IMR-90 (cell line): ENCODE measurements at regions not wholly inside any gene's neighbourhood (a gene's known extent, or its start where the extent isn't known, plus 50 kb on each side); places are given as distances from the start of the nearest gene placed in this dataset.

Experiments used
- ATAC-seq: fragments of 200-7000 bp; cut with Tn5 transposase; 2 replicates; pipeline ENCODE4 v1.9.1; 2020; ENCODE audit warnings: low read depth, mild to moderate bottlenecking, moderate library complexity
- BruUV-seq: library from RNA; stranded (reverse); fragments of 400-500 nt; replicated peaks from 2 replicates; lab custom pipeline; 2021; lab: Mats Ljungman, UMichigan
- CTCF ChIA-PET: fragments of 300-600 bp; formaldehyde crosslinking; extraction: SDS; loops from one replicate; lab custom pipeline; 2021; ENCODE audit warnings: antibody characterized with exemption; lab: Yijun Ruan, JAX
- POLR2A ChIA-PET: fragments of 300-600 bp; sonication (Branson Sonifier 250); formaldehyde crosslinking; loops from one replicate; lab custom pipeline; 2022; ENCODE audit warnings: antibody characterized with exemption; ENCODE audit not compliant: unreplicated experiment; lab: Charles Lee
- DNase-seq: peaks from one replicate; pipeline ENCODE4 v3.0.0; 2013
- H2AFZ ChIP-seq: replicated peaks from 2 replicates; pipeline ENCODE3; 2013; ENCODE audit warnings: low read length, mild to moderate bottlenecking; ENCODE audit not compliant: poor library complexity
- H2AK5ac ChIP-seq: 2 replicates; pipeline ENCODE4 v1.6.1; 2013; ENCODE audit warnings: low read depth, low read length, inconsistent platforms
- H2AK9ac ChIP-seq: replicated peaks from 2 replicates; pipeline ENCODE3; 2013; ENCODE audit warnings: mild to moderate bottlenecking, low read depth, low read length, moderate library complexity; ENCODE audit not compliant: poor library complexity
- H2BK120ac ChIP-seq: 2 replicates; pipeline ENCODE4 v1.6.1; 2013; ENCODE audit warnings: low read depth, low read length, inconsistent platforms
- H2BK15ac ChIP-seq: 3 replicates; pipeline ENCODE4 v1.6.1; 2013; ENCODE audit warnings: low read depth, low read length, inconsistent platforms
- H2BK20ac ChIP-seq: 2 replicates; pipeline ENCODE4 v1.6.1; 2013; ENCODE audit warnings: low read depth, mild to moderate bottlenecking, inconsistent platforms, low read length, moderate library complexity
- H2BK5ac ChIP-seq: 2 replicates; pipeline ENCODE4 v1.6.1; 2013; ENCODE audit warnings: mild to moderate bottlenecking, low read depth, low read length, inconsistent platforms; ENCODE audit not compliant: poor library complexity, severe bottlenecking
- H3K14ac ChIP-seq: replicated peaks from 2 replicates; pipeline ENCODE4 v1.6.1; 2013; ENCODE audit warnings: low read depth, low read length, inconsistent platforms
- H3K18ac ChIP-seq: 2 replicates; pipeline ENCODE4 v1.6.1; 2013; ENCODE audit warnings: low read depth, low read length, control low read depth
- H3K23ac ChIP-seq: 2 replicates; pipeline ENCODE4 v1.6.1; 2013; ENCODE audit warnings: low read depth, low read length, inconsistent platforms
- H3K27ac ChIP-seq: 2 replicates; pipeline ENCODE4 v1.5.1; 2013; ENCODE audit warnings: mild to moderate bottlenecking, control low read depth, low read length; ENCODE audit not compliant: insufficient read depth
- H3K27me3 ChIP-seq: 2 replicates; pipeline ENCODE4 v1.6.1; 2013; ENCODE audit warnings: low read length; ENCODE audit not compliant: control insufficient read depth, insufficient read depth
- H3K36me3 ChIP-seq: 2 replicates; pipeline ENCODE4 v1.6.1; 2013; ENCODE audit warnings: low read length, mixed read lengths; ENCODE audit not compliant: control insufficient read depth, insufficient read depth
- H3K4ac ChIP-seq: 2 replicates; pipeline ENCODE4 v1.6.1; 2013; ENCODE audit warnings: low read depth, low read length, inconsistent platforms
- H3K4me1 ChIP-seq: 2 replicates; pipeline ENCODE4 v1.6.1; 2013; ENCODE audit warnings: low read length, mixed read lengths; ENCODE audit not compliant: control insufficient read depth, insufficient read depth
- H3K4me2 ChIP-seq: 2 replicates; pipeline ENCODE4 v1.6.1; 2013; ENCODE audit warnings: low read depth, mild to moderate bottlenecking, control low read depth, low read length, moderate library complexity
- H3K4me3 ChIP-seq: 2 replicates; pipeline ENCODE4 v1.5.1; 2013; ENCODE audit warnings: low read depth, mild to moderate bottlenecking, control low read depth, low read length, moderate library complexity; ENCODE audit not compliant: insufficient read depth
- H3K56ac ChIP-seq: 2 replicates; pipeline ENCODE4 v1.6.1; 2013; ENCODE audit warnings: low read length, inconsistent platforms; ENCODE audit not compliant: insufficient read depth; ENCODE audit errors: extremely low read depth
- H3K79me1 ChIP-seq, 2 experiments: 2 replicates each; pipeline ENCODE4 v1.6.1; 2013; ENCODE audit warnings: low read length in 2 of 2, inconsistent platforms in 1 of 2, low read depth in 1 of 2
- H3K9ac ChIP-seq: 2 replicates; pipeline ENCODE4 v1.6.1; 2013; ENCODE audit warnings: low read depth, low read length, control low read depth
- H3K9me1 ChIP-seq: 2 replicates; pipeline ENCODE4 v1.6.1; 2013; ENCODE audit warnings: low read length, inconsistent platforms; ENCODE audit not compliant: insufficient read depth
- H3K9me3 ChIP-seq: 2 replicates; pipeline ENCODE4 v1.6.1; 2013; ENCODE audit warnings: low read length; ENCODE audit not compliant: control insufficient read depth, insufficient read depth
- H4K20me1 ChIP-seq: 2 replicates; pipeline ENCODE4 v1.6.1; 2013; ENCODE audit warnings: low read length, inconsistent platforms; ENCODE audit not compliant: insufficient read depth
- H4K5ac ChIP-seq: 2 replicates; pipeline ENCODE4 v1.6.1; 2013; ENCODE audit warnings: mild to moderate bottlenecking, low read depth, low read length, control low read depth
- H4K8ac ChIP-seq, 2 experiments: 2 replicates each; pipeline ENCODE4 v1.6.1; 2013; ENCODE audit warnings: low read depth in 2 of 2, low read length in 2 of 2, control low read depth in 1 of 2, inconsistent platforms in 1 of 2
- H4K91ac ChIP-seq: 2 replicates; pipeline ENCODE4 v1.6.1; 2013; ENCODE audit warnings: low read depth, low read length, inconsistent platforms; ENCODE audit not compliant: insufficient read depth
- BHLHE40 ChIP-seq: fragments of 150-350 bp; IDR thresholded peaks from 2 replicates; pipeline ENCODE4 v1.6.1; 2016; ENCODE audit warnings: mild to moderate bottlenecking, low read depth, low read length
- FOS ChIP-seq: fragments of 150-350 bp; IDR thresholded peaks from 2 replicates; pipeline ENCODE4 v1.6.1; 2016; ENCODE audit warnings: low read depth, low read length
- MAFK ChIP-seq: IDR thresholded peaks from 2 replicates; pipeline ENCODE4 v1.6.1; 2012; ENCODE audit warnings: low read depth, low read length, improper control_type of control experiment
- MAZ ChIP-seq: IDR thresholded peaks from 2 replicates; pipeline ENCODE4 v1.6.1; 2012; ENCODE audit warnings: low read depth, mild to moderate bottlenecking, low read length, improper control_type of control experiment, moderate library complexity, borderline replicate concordance
- MXI1 ChIP-seq: IDR thresholded peaks from 2 replicates; pipeline ENCODE4 v1.6.1; 2012; ENCODE audit warnings: low read depth, mild to moderate bottlenecking, low read length, moderate library complexity, borderline replicate concordance
- RAD21 ChIP-seq: IDR thresholded peaks from 2 replicates; pipeline ENCODE4 v1.6.1; 2012; ENCODE audit warnings: low read length, improper control_type of control experiment
- RCOR1 ChIP-seq: IDR thresholded peaks from 2 replicates; pipeline ENCODE4 v1.6.1; 2012; ENCODE audit warnings: mild to moderate bottlenecking, low read length, improper control_type of control experiment; ENCODE audit not compliant: insufficient replicate concordance
- RFX5 ChIP-seq: IDR thresholded peaks from 2 replicates; pipeline ENCODE4 v1.8.0; 2012; ENCODE audit warnings: low read depth, mild to moderate bottlenecking, low read length, moderate library complexity
- SMC3 ChIP-seq: fragments of 150-350 bp; IDR thresholded peaks from 2 replicates; pipeline ENCODE4 v1.6.1; 2016; ENCODE audit warnings: low read depth, mild to moderate bottlenecking, antibody characterized with exemption, low read length, moderate library complexity
- WGBS, 2 experiments: methylation state at CpG; one replicate each; pipeline versions ENCODE4 v1.1.5 to v1.1.7; 2013; ENCODE audit warnings: missing lambda C conversion rate in 2 of 2; ENCODE audit not compliant: insufficient read length in 1 of 2; ENCODE audit errors: extremely low coverage in 2 of 2; 5-methylcytosine and 5-hydroxymethylcytosine counted together
- dilution Hi-C: fragments of 300-500 bp; cut with HindIII; formaldehyde crosslinking; loops from one replicate; pipeline ENCODE4 v1.14.3; 2018; ENCODE audit warnings: low sequenced_read_pairs; ENCODE audit not compliant: unreplicated experiment
- in situ Hi-C: fragments of 300-500 bp; cut with MboI; formaldehyde crosslinking; loops from 3 replicates; pipeline ENCODE4 v1.14.3; 2019; ENCODE audit warnings: low sequenced_read_pairs, inconsistent platforms, mixed read lengths
- intact Hi-C: fragments of 100-400 bp; cut with micrococcal nuclease; formaldehyde crosslinking; loops from 2 replicates; pipeline ENCODE4 v1.10.0; 2022
- TF ChIP-seq, protein P1 (sequence below): fragments of 150-350 bp; IDR thresholded peaks from 2 replicates; pipeline ENCODE4 v1.6.1; 2017; ENCODE audit warnings: mild to moderate bottlenecking, antibody characterized with exemption, low read length, low read depth
- TF ChIP-seq, protein P2 (sequence below): fragments of 150-350 bp; IDR thresholded peaks from 2 replicates; pipeline ENCODE4 v1.6.1; 2016; ENCODE audit warnings: low read depth, mild to moderate bottlenecking, low read length, moderate library complexity, borderline replicate concordance
- TF ChIP-seq, protein P3 (sequence below): conservative IDR thresholded peaks from 2 replicates; pipeline ENCODE4 v1.5.1; 2012; ENCODE audit warnings: mild to moderate bottlenecking, low read depth, low read length, improper control_type of control experiment

DNA sequence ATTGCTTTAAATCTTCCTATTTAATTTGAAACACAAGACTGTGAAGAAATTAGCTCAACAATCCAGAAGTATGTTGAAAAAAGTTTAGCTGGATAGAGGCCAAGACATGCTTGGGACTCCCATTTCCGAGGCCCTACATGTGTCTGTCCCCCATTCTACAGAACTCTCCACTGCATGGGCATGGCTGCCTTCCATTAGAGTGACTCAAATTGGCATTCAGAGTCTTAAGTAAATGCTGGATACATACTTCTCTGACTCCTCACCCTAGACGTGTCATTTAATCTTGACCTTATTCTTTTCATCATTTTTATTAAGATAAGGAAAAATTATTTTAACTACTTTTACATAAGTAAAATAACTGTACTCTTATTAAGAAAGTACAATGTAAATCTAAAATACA lies 530.4 kb upstream of the CDH9 start:
- H4K8ac ChIP-seq: no peak overlapping the region
- ChIA-PET POLR2A (no interaction called here), CTCF (no interaction called here)
- H4K20me1 ChIP-seq: no peaks in the 10 kb centered on the region
- H3K36me3 ChIP-seq: no peaks in the 10 kb centered on the region
- H2BK120ac ChIP-seq: no peak overlapping the region
- H4K91ac ChIP-seq: no peak overlapping the region
- no peak overlapping the region for H2BK15ac ChIP-seq
- H2AK9ac ChIP-seq: no peak overlapping the region
- no peak overlapping the region for H3K4ac ChIP-seq
- H3K27me3 ChIP-seq: no peaks in the 10 kb centered on the region
- in situ Hi-C loops (no loop called here), intact Hi-C loops (no loop called here), dilution Hi-C loops (no loop called here)
- H3K18ac ChIP-seq: no peak overlapping the region
- H3K4me3 ChIP-seq: no peak overlapping the region
- H3K23ac ChIP-seq: no peak overlapping the region
- WGBS, 2 experiments: no CpG with 5 or more reads among the region's 2 CpGs
- ATAC-seq: no peak
- no peak overlapping the region for H3K4me2 ChIP-seq
- no peak overlapping the region for H2AFZ ChIP-seq
- no peak for DNase-seq
- no peaks in the 10 kb centered on the region for H3K4me1 ChIP-seq
- H3K9me3 ChIP-seq: peaks cover 2% of the 10 kb centered on the region; the same call in 1 of the 2 replicates
- no peak overlapping the region for H3K14ac ChIP-seq
- no peak overlapping the region for H4K5ac ChIP-seq
- no peaks in the 10 kb centered on the region for H3K79me1 ChIP-seq
- TF ChIP-seq MAFK (no peak), MXI1 (no peak), BHLHE40 (no peak), RAD21 (no peak), MAZ (no peak), FOS (no peak), RFX5 (no peak), SMC3 (no peak), RCOR1 (no peak)
- TF ChIP-seq, protein P1, sequence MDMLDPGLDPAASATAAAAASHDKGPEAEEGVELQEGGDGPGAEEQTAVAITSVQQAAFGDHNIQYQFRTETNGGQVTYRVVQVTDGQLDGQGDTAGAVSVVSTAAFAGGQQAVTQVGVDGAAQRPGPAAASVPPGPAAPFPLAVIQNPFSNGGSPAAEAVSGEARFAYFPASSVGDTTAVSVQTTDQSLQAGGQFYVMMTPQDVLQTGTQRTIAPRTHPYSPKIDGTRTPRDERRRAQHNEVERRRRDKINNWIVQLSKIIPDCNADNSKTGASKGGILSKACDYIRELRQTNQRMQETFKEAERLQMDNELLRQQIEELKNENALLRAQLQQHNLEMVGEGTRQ: no peak
- TF ChIP-seq, protein P2, sequence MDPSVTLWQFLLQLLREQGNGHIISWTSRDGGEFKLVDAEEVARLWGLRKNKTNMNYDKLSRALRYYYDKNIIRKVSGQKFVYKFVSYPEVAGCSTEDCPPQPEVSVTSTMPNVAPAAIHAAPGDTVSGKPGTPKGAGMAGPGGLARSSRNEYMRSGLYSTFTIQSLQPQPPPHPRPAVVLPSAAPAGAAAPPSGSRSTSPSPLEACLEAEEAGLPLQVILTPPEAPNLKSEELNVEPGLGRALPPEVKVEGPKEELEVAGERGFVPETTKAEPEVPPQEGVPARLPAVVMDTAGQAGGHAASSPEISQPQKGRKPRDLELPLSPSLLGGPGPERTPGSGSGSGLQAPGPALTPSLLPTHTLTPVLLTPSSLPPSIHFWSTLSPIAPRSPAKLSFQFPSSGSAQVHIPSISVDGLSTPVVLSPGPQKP: no peak
- TF ChIP-seq, protein P3, sequence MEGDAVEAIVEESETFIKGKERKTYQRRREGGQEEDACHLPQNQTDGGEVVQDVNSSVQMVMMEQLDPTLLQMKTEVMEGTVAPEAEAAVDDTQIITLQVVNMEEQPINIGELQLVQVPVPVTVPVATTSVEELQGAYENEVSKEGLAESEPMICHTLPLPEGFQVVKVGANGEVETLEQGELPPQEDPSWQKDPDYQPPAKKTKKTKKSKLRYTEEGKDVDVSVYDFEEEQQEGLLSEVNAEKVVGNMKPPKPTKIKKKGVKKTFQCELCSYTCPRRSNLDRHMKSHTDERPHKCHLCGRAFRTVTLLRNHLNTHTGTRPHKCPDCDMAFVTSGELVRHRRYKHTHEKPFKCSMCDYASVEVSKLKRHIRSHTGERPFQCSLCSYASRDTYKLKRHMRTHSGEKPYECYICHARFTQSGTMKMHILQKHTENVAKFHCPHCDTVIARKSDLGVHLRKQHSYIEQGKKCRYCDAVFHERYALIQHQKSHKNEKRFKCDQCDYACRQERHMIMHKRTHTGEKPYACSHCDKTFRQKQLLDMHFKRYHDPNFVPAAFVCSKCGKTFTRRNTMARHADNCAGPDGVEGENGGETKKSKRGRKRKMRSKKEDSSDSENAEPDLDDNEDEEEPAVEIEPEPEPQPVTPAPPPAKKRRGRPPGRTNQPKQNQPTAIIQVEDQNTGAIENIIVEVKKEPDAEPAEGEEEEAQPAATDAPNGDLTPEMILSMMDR: no peak
- no peak overlapping the region for H3K56ac ChIP-seq
- H3K9ac ChIP-seq: no peak overlapping the region
- BruUV-seq: no TSS peak
- no peak overlapping the region for H2AK5ac ChIP-seq
- H2BK20ac ChIP-seq: no peak overlapping the region
- no peaks in the 10 kb centered on the region for H3K9me1 ChIP-seq
- H2BK5ac ChIP-seq: no peak overlapping the region
- H3K27ac ChIP-seq: no peak overlapping the region
